Stimulated activated CD4-positive, alpha-beta T cell treated with anti-CD3 and anti-CD28 coated beads, Interleukin-1b, Interleukin-23, amount 100 ng/mL, for 48 hours (primary cell): ENCODE measurements at regions not wholly inside any gene's neighbourhood (a gene's known extent, or its start where the extent isn't known, plus 50 kb on each side); places are given as distances from the start of the nearest gene placed in this dataset.
"Not testable (repeated sequence)": the region's sequence is repeated elsewhere in the genome, so short reads cannot be mapped to it uniquely, and the experiment has no call there.

Experiments
- DNase-seq: peaks from one replicate; pipeline ENCODE4 v3.0.0-alpha.2; 2020

DNA sequence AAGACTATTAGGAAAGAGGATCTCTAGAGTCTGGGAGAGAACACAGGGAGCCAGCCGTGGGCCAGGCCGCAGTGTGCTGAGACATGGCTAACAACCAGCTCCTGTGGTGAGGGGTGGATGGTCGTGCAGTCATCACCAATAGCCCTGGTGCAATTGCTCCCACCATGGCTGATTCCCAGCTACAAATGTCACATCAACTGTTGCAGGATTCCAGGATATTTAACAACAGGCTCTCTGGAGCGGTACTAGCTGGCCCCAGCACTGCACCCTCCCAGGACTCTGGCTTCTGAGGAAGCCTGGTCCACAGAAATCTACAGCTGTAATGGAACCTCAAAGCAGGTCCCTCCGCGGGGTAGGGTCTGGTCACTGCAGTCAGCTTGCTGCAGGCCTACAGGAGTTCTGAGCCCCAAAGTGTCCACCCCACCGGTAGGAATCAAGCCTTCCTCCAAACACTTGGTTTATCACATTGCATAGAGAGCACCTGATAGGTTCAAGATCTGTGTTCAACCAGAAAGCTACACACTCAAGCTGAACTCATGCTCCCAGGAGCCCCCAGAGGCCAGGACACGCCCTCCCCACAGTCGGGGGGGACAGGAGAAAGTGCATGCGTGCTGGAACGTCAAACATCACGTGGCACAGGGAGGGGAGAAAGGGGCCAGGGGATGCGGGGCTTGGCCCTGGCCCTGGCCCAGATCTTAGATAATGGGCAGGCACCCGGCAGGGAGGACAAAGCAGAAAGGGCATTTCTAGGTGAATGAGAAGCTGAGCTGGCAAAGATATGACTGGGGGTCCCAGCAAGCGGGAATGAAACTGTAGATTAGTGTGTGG is 609.0 kb downstream of the TBC1D22A start:
- DNase-seq: no peak

DNA sequence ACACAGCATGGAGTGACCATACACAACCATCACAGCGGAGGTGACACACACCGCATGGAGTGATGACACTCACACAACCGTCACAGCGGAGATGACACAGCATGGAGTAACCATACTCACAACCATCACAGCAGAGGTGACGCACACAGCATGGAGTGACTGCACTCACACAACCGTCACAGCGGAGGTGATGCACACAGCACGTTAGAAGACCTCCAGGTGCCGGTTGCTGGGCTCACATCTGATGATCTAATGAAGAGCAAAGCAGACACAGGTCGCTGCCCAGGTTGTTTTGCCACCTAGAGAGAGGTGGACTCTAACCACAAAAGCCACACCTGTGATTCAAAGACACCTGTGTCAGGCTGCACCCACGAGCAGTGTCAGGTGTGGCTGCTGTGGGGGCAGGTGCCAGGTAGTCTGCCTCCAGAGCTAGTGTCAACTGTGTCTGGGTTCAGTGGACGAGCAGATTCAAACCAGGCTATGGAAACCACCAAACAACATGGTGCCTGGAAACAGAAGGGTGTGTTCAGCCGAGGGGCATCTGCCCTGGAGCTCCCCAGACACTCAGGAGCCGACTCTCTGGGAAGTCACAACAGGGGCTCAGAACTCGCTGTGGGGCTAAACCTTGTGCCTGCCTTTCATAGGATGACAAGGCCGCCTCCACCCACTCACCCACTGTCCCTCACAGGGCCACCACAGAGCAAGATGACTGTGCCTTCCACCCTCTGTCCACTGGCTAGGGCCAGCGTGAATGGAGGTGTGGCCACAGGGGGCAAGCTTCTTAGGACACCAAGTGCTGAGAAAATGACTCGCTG is 608.2 kb downstream of the TBC1D22A start:
- DNase-seq: no peak

DNA sequence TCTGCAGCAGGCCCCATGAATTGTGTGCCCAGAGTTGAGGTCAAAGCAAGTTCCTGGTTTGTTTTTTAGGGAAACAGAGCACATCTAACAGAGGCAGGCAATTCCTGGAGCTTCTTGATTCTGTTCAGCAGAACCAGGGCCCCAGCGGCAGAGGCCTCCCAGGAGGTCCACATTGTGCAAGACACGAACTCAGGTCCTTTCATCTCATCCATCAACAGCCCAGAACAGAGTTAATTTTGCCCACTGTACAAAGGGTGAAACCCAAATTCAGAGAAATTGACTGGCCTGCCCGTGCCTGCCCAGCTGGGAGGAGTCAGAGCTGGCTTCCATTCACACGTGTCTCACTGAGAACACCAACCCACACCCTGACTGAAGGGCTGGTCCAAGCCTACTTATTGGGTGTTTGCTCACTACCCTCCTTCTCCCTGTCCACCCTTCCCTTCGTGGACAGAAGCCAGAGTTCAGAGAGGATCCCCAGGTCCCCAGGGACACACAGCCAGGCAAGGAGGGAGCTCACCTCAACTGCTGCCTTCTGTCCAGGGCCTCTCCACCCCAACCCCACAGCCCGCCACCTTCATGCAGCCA is 607.1 kb downstream of the TBC1D22A start:
- no peak for DNase-seq

DNA sequence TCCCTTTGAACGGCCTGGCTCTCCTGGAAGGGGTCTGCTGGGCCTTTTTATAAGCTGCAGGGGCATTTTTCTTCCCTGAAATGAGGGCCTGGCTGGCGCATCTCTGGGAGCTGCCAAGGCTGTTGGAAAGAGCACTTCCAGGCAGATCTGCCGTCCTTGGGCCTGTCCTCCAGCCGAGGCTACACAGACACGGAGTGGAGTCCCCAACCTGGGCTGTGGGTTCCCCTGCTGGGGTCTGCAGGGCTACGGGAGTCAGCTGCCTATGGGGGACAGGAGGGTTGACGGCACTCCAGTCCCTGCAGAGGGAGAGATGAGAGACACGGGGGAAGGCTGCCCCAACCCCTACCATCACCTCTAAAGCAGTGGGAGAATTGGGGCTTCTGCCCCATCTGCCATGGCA is 606.6 kb downstream of the TBC1D22A start:
- no peak for DNase-seq

DNA sequence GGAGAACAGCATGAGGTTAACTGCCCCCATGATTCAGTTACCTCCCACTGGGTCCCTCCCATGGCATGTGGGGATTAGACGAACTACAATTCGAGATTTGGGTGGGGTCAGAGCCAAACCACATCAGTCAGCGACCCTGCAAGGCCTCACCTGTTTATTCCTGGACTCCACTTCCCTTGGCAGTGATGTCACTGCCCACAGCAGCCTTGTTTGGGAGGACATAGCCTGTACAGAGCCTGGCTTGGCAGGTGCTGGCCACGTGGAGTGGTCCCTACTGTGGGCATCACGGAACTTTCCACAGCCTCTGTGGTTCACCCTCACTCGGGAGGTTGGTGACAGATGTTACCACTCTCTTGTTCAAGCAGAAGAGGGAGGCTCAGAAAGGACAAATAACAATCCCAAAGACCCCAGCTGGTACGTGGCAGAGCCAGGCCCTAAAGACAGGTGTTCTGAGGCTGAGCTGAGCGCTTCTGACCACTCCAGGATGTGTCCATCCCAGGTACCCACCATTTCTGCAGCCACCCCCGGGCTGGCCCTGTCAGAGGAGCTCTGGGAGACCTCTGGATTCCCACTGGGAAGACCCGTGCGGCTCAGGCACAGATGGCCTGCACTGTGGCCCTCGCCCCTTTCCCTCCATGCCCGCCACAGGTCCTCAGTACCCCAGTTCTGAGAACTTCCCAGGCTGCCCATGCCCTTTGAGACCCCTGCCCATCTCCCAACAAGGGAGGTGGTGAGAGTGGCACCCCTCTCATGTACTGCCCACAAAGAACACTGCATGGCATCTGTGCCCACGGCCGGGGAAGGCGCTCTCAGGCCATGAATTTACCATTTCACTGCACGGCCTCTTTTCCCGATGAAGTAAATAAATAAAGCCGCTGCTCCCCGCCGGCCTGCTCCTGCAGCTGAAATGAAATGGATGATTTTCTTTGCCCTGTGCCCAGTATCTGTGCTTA is 605.8 kb downstream of the TBC1D22A start:
- DNase-seq: no peak

DNA sequence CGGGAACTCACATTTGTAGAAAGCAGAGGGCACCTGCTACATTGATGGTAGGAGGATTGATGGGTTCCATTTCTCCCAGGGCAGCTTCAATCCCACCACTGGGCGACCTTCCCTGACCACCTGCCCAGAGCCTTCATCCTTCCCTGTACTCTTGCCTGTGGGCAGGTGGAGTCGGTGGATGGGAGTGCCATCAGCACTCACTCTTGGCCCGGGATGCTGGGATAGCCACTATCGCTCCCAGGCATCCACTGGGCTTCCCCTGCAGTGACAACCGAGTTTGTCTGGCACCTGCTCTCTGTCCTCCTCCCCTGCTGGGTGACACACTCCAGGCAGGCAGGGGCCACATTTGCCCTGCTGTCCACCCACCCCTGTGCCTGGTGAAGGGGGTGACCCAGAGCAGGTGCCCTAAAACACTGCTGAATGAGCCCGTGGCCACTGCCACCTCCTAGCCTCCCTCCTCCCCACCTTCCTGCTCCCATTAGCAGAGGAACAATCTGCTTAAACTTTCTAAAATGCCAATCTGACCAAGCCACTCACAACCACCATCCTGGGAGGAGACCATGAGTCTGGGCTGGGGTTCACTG is 604.7 kb downstream of the TBC1D22A start:
- DNase-seq: no peak

DNA sequence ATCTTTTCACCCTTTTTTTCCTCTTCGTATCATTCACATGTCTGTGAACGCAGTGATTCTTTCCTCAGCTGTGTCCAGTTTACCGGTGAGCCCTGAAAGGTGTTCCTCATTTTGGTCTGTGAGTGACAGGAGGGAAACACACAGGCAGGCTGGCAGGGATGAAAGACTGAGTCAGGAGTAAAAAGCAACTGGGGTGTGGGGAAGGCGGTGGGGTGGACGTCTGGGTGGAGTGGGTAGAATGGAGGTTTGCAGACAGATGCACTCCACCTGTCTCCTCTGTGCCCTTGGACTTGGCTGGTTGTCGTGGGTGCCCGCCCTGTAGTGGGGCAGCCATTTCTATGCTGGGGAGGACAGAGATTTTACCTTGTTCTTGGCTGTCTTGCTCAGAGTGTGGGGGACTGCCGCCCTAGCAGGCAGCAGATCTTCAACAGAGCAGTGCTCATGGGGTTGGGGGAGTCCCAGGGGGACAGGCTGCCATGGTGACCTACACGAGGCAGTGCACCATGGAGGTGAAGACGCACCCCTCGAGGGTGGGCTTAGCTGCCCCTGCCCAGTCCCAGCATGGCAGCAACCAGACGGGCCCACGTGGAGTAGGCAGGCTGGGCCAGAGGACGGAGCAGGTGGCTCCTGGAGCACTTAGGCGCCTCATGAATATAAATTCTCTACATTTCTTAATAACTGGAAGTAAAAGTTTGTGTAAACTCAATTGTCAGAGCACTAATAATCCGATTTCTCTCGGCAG is 603.7 kb downstream of the TBC1D22A start:
- no peak for DNase-seq

DNA sequence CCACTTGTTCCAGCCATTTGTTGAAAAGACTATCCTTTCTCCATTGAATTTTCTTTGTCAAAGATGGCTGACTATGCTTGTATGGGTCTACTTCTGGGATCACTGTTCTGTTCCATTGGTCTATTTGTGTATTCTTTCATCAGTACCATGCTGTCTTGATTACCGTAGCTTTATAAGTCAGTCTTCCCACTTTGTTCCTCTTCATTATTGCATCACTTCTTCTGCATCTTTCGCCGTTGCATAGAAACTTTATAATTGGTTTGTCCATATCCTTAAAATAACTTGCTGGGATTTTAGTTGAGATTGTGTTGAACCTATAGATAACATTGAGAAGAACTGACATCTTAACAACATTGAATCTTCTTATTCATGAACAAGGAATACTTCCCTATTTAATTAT is 598.8 kb downstream of the TBC1D22A start:
- no peak for DNase-seq

DNA sequence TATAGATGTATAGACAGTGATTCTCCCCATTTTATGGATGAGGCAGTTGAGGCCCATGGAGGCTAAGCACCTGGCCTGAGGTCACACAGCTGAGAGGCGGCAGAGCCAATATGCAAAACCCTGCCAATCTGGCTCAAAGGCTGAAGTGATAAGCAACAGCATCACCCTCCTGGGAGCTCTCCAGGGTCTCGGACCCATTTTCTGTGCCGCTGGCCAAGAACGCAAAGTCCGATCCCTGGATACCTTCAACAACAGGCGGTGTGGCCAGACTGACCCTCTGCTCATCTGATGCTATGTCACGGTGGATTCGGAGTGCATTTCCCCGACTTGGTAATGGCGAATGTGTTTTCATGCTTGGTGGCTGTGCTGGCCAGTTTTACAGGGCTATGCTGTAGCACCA is 595.0 kb downstream of the TBC1D22A start:
- no peak for DNase-seq

DNA sequence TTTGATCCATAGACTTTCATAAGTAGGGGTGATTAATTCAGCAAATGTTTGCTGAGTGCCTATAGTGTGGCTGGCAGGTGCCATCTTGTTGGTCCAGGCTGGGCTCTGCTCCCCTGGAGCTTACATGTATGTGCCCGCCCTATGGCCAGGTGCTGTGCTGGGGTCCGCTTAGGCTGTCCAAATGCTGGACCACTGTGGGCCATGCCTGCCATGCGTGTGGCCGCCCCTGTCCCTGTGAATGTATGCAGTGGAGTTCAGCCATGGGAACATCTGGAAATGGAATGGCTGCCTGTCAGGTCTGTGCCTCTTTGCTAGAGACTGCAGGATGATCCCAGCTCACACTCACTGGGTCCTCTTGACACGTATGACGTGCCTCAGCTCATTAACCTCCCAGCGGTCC is 594.6 kb downstream of the TBC1D22A start:
- DNase-seq: no peak

DNA sequence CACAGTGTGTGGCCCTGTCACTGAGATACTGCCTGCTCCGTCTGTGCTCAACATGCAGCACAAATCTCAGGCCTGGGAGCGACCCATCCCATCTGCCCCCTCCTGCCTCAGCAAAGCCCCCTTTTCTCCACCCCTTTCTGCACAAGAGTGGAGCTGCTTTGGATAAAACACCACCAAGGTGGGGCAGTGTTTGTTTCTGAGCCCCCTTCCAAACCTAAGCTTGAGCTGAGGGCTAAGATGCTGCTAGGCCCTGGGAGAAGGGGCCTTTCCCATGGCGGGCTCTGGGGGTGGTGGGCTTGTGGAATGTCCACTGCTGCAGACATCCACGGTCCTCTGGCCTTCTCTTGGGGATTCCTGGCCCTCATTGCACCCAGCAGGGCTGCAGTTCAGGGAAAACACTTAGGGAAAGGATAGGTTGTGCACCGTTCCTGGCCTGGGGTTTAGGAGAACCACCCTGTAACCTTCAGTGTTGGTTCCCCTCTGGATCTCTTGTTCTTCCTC is 594.1 kb downstream of the TBC1D22A start:
- DNase-seq: no peak

DNA sequence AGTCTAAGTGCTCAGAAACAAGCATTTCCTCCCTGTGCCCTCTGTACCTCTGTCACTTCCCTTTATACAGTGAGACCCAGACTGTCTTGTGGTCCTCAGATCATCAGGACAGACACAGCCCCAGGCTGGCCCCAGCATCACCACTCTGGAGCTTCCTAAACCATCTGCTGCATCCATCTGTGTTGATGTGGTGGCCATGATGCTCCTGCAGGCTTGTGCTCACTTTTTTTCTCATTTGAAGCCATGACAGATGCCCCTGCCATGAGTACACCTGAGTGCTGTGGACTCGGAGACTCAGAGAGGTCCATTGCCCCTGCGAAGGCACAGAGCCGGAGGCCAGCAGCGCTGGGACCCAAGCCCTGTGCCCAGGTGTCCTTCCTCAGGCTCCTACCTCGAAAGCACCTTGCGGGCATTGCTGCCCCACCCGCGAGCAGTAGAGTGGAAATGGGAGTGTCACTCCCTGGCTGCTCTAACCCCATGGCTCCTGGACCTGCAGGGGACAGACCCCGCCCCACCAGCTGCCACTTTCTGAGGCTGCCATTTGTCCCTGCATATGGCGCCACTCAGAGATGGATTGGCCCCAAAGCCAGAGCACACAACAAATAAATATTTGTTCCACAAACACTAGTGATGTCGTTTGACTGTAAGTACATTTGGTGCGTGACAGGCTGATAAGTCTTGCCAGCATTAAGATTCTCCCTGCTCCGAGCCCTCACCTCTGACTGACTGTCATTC is 593.5 kb downstream of the TBC1D22A start:
- DNase-seq: no peak

DNA sequence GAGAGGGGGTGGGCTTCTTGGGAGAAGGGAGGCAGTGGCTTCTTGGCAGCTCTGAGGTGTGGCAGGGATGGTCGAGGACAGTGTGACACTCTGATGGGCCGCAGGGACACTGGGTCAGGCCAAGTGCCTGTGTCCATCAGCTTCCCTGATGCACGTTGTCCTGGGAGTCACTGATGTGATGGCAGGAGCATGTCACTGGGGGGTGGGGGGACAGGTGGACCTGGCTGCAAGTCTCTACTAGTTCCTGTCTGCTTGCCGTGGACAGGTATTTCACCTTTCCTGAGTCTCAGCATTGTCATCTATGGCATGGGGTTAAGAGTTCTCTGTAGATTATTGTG is 592.9 kb downstream of the TBC1D22A start:
- no peak for DNase-seq

DNA sequence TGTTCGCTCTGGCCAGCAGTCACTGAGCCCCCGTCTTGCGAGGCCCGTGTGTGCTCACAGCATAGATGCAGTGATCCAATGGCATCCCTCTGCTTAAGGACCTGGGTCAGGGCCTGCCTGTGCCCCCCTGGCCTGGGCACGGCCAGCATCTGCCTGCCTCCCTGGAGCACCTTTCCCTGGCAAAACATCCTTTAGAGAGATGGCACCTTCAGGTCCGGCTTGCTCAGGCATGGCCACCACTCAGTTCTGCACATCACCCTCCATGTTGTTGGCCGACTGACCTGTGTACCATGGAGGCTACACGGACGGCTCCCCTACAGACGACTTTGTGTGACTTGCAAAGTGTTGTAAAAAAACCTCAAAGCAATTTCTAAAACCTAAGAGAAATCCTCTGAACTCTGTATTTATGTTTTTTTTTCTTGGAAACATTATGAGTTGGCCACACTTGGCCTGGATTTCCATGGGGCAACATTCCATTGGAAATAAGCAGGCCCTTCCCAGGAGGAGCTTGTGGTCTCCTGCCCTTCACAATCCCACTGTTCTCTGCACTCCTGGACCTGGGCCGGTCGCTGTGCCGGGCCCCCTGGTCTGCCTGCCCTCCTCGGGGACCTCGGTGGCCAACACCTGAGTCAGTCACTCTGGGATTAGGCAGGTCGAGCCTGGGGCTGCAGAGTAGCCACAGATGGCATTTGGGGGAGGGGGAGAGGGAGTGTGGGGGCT is 592.4 kb downstream of the TBC1D22A start:
- no peak for DNase-seq

DNA sequence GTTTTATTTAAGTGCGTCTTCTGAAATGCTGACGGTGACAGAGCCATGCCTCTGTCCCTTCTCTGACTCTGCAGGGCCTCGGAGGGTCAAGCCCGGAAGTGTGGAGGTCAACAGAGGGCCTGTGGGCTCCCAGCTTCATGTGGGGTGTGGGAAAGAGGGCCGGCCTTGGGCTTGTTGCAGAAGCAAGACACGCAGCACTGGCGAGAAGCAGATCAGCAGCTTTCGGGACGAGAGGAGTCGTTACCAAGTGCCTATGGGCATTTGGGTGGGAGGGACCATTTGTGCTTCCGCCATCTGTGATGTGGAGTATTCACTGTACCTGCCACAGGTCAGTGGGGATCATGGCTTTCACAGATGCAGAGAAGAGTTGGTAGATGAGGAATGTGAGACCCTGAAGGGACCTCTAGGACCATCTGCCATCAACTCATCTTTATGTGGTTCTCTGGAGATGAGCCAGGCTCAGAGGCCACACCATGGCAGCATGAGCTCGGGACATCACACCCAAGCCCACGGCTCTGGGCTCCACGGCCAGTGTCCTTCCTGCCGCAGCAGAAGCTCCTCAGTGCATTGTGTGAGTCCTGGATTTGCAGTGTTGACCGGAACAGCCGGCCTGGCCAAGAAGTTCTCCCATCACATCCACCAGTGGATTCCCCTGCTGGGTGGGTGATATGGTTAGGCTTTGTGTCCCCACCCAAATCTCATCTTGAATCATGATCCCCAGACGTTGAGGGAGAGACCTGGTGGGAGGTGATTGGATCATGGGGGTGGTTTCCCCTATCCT is 590.7 kb downstream of the TBC1D22A start:
- DNase-seq: no peak

DNA sequence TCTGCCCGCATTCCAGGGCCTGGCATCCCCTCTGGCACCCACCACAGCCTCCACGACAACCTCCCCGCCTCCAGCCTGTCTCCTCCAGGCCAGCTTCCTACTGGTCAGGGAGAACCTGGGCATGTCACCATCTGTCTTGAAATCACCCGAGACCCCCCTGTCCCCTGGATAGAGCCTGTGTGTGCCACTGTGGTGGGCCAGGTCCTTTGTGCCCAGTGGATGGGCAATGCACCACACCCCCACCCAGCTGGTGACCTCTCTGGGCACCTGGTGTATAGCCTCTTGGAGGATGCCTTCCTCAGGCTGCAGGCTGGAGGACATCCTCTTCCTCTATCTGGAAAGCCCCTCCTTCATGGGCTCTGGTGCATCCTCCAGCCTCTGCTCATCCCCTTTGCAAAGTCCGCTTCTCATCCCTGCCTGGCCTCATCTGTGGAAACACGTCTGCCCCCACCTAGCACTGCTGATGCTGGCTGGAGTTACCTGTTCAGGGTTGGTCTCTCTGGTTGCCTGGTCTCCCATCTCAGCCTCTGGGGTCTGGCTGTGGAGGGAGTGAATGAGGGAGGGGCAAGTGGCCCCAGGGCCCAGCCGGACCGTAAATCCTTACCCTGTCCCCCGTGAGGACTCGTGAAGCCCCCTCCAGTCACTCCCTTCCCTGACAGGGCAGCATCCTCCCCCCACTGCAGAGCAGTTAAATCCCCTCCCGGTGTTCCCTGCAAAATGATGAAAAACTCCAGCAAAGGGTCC is 589.6 kb downstream of the TBC1D22A start:
- no peak for DNase-seq

DNA sequence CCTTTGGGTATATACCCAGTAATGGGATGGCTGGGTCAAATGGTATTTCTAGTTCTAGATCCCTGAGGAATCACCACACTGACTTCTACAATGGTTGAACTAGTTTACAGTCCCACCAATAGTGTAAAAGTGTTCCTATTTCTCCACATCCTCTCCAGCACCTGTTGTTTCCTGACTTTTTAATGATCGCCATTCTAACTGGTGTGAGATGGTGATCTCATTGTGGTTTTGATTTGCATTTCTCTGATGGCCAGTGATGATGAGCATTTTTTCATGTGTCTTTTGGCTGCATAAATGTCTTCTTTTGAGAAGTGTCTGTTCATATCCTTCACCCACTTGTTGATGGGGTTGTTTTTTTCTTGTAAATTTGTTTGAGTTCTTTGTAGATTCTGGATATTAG is 583.8 kb downstream of the TBC1D22A start:
- DNase-seq: not testable (repeated sequence)

DNA sequence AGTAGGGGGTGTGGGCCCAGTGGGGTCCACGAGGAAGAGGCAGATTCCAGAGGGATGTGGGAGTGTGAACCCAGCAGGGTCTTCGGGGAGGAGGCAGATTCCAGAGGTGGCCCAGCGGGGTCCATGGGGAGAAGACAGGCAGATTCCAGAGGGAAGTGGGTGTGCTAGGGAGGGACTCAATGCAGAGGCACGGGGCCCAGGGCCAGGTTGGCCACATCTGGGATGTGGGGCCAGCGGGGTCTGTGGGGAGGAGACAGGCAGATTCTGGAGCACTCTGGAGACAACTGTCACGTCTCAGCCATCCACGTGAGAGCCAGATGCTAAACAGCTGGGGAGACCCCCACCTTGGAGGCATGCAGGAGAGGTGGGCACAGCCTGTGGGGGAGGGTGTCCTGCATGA is 582.6 kb downstream of the TBC1D22A start:
- DNase-seq: no peak

DNA sequence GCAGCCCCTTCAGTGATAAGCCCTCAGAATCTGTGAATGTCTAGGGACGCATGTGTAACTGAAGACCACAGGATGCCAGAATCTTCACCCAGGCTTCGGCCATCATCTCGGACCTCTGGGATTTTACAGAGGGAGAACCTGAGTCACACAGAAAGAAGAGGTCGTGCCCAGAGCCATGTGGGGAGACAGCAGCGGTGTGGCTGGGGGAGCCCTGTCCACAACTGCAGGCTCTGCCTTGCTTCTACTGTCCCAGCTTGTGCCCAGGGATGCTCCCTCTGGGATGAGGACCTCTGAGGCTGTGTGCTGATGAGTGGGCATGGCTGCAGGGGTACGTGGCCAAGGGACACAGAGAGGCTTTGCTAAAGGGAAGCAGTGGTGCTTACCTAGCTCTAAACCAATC is 582.0 kb downstream of the TBC1D22A start:
- no peak for DNase-seq
